ENCODE measurements at regions not wholly inside any gene's neighbourhood (a gene's known extent, or its start where the extent isn't known, plus 50 kb on each side); places are given as distances from the start of the nearest gene placed in this dataset.

DNA sequence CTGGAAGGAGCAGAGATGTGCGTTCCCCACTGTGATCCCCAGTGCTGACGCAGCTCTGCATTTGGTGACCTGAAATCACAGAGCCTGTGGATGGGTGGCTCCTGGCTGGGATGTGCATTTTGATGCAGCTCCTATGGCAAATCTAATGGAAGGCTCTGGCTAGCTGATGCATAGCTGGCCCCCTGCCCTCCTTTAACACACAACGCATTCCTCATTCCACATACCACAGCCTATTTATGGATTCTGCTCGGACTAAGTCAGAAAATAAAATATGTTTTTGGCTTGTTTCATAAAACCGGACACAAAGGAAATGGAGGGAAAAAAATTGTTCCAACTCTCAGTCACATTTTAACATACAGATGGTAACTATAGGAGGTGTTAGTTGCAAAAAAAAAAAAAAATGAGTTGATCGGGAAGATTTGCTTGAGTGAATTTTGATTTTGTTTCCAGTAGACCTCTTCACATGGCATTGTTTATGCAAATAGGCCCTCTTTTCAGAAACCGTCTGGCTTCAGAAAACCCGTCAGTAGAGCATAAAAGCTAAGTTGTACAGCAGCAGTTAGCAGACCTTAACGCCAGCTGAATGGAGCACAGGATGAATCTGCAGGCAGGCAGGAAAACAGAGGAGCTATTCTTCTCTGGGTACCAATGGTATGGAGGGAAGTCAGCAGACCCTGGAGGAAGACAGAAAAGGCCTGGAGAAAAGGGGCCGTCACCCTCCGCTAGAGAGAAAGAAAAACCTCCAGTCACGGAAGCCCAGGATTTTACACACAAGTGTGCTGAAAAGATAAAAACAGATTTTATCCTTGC, 215.4 kb downstream of the HDGFL1 start:
- Histone ChIP-seq H3K4me1 (ENCODE audit: control insufficient read depth in 2 of 2, insufficient read depth in 2 of 2, low read length in 2 of 2) (no peaks in the 10 kb centered on the region), H3K27ac (ENCODE audit: low read depth in 2 of 2, low read length in 2 of 2) (no peak overlapping the region), H3K9me3 (ENCODE audit: control insufficient read depth in 2 of 2, low read length in 2 of 2) (no peaks in the 10 kb centered on the region), H3K36me3 (ENCODE audit: control insufficient read depth in 2 of 2, insufficient read depth in 2 of 2, low read length in 2 of 2) (no peaks in the 10 kb centered on the region), H3K9ac (ENCODE audit: low read depth in 1 of 2, low read length in 2 of 2) (no peak overlapping the region), H3K27me3 (ENCODE audit: control insufficient read depth in 2 of 2, insufficient read depth in 2 of 2, low read length in 2 of 2) (no peaks in the 10 kb centered on the region), H3K4me3 (ENCODE audit: low read length in 2 of 2) (no peak overlapping the region)

DNA sequence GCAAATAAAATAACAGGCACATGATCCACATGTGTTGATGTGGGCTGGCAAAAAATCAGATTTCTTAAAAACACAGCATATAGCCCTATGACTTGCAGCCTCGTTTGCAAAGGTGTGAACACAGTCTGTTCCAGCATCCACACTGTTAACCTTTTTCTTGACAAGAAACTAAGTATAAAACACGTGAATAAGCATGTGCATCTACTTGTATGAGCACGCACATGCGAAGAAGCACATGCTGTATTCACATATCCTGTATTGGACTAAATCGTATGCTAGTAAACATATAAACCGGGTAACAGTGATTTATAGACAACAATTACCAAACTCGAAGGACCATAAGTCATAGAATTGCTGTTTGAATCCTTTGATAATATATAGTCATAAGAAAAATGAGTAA, 218.7 kb downstream of the HDGFL1 start:
- H3K27me3 ChIP-seq (ENCODE audit: control insufficient read depth in 2 of 2, insufficient read depth in 2 of 2, low read length in 2 of 2), result no peaks in the 10 kb centered on the region
- no peaks in the 10 kb centered on the region for H3K4me1 ChIP-seq (ENCODE audit: control insufficient read depth in 2 of 2, insufficient read depth in 2 of 2, low read length in 2 of 2)
- no peaks in the 10 kb centered on the region for H3K36me3 ChIP-seq (ENCODE audit: control insufficient read depth in 2 of 2, insufficient read depth in 2 of 2, low read length in 2 of 2)
- H3K27ac ChIP-seq (ENCODE audit: low read depth in 2 of 2, low read length in 2 of 2), result no peak overlapping the region
- H3K9me3 ChIP-seq (ENCODE audit: control insufficient read depth in 2 of 2, low read length in 2 of 2), result no peaks in the 10 kb centered on the region
- no peak overlapping the region for H3K4me3 ChIP-seq (ENCODE audit: low read length in 2 of 2)
- no peak overlapping the region for H3K9ac ChIP-seq (ENCODE audit: low read depth in 1 of 2, low read length in 2 of 2)

DNA sequence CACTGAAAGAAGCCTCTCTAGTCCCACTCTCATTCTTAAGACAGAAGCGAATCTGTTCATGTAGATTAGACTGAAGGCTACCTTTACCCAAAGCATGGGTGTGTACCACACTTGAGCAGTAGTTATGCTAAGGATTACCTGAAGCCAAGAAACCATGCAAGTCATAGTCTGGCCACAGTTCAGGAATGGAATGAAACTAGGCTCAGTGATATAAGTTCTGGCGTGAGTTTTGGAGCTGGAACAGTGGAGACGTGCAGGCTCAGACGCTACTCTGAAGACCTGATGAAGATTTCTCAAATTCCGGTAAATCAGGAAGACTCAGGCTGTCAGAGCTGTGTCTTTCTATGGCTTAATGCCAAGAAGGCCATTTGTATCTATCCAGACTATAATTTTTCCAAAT, 219.9 kb downstream of the HDGFL1 start:
- no peak overlapping the region for H3K4me3 ChIP-seq (ENCODE audit: low read length in 2 of 2)
- no peak overlapping the region for H3K27ac ChIP-seq (ENCODE audit: low read depth in 2 of 2, low read length in 2 of 2)
- no peak overlapping the region for H3K9ac ChIP-seq (ENCODE audit: low read depth in 1 of 2, low read length in 2 of 2)
- H3K27me3 ChIP-seq (ENCODE audit: control insufficient read depth in 2 of 2, insufficient read depth in 2 of 2, low read length in 2 of 2), result no peaks in the 10 kb centered on the region
- H3K4me1 ChIP-seq (ENCODE audit: control insufficient read depth in 2 of 2, insufficient read depth in 2 of 2, low read length in 2 of 2), result no peaks in the 10 kb centered on the region
- H3K36me3 ChIP-seq (ENCODE audit: control insufficient read depth in 2 of 2, insufficient read depth in 2 of 2, low read length in 2 of 2), result no peaks in the 10 kb centered on the region
- no peaks in the 10 kb centered on the region for H3K9me3 ChIP-seq (ENCODE audit: control insufficient read depth in 2 of 2, low read length in 2 of 2)

DNA sequence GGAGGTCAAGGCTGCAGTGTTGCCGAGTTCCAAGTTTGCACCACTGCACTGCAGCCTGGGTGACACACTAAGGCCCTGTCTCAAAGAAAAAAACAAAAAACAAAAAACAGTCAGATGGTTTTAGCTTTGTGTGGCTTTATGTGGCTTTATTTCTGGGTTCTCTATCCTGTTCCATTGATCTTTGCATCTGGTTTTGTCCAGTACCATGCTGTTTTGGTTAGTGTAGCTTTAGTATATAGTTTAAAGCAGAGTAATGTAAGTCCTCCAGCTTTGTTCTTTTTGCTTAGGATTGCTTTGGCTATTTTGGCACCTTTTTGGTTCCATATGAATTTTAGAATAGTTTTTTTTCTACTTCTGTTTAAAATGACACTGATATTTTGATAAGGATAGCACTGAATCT, 225.5 kb downstream of the HDGFL1 start:
- H3K36me3 ChIP-seq (ENCODE audit: control insufficient read depth in 2 of 2, insufficient read depth in 2 of 2, low read length in 2 of 2), result no peaks in the 10 kb centered on the region
- H3K27me3 ChIP-seq (ENCODE audit: control insufficient read depth in 2 of 2, insufficient read depth in 2 of 2, low read length in 2 of 2), result no peaks in the 10 kb centered on the region
- no peak overlapping the region for H3K27ac ChIP-seq (ENCODE audit: low read depth in 2 of 2, low read length in 2 of 2)
- no peaks in the 10 kb centered on the region for H3K9me3 ChIP-seq (ENCODE audit: control insufficient read depth in 2 of 2, low read length in 2 of 2)
- H3K4me3 ChIP-seq (ENCODE audit: low read length in 2 of 2), result no peak overlapping the region
- no peaks in the 10 kb centered on the region for H3K4me1 ChIP-seq (ENCODE audit: control insufficient read depth in 2 of 2, insufficient read depth in 2 of 2, low read length in 2 of 2)
- H3K9ac ChIP-seq (ENCODE audit: low read depth in 1 of 2, low read length in 2 of 2), result no peak overlapping the region

DNA sequence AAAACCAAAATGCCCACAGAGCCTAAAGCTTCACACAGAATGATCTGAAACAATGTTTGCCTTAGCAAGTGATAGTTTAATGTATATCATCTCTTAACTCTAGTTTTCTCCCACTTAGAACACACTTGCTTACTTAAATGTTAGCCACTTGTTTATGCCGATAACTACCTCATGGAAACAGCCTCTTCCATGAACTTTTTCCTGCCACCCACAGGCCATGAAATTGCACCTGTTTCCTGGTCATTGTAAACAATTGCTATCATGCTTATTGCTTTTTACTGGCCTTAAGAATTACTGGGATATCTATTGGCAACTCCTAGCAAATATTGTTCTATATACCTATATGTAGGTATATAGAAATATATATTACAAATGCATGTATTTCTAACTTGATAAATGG, 231.1 kb downstream of the HDGFL1 start:
- no peaks in the 10 kb centered on the region for H3K27me3 ChIP-seq (ENCODE audit: control insufficient read depth in 2 of 2, insufficient read depth in 2 of 2, low read length in 2 of 2)
- no peak overlapping the region for H3K9ac ChIP-seq (ENCODE audit: low read depth in 1 of 2, low read length in 2 of 2)
- no peaks in the 10 kb centered on the region for H3K4me1 ChIP-seq (ENCODE audit: control insufficient read depth in 2 of 2, insufficient read depth in 2 of 2, low read length in 2 of 2)
- no peak overlapping the region for H3K27ac ChIP-seq (ENCODE audit: low read depth in 2 of 2, low read length in 2 of 2)
- H3K36me3 ChIP-seq (ENCODE audit: control insufficient read depth in 2 of 2, insufficient read depth in 2 of 2, low read length in 2 of 2), result no peaks in the 10 kb centered on the region
- H3K9me3 ChIP-seq (ENCODE audit: control insufficient read depth in 2 of 2, low read length in 2 of 2), result no peaks in the 10 kb centered on the region
- no peak overlapping the region for H3K4me3 ChIP-seq (ENCODE audit: low read length in 2 of 2)

DNA sequence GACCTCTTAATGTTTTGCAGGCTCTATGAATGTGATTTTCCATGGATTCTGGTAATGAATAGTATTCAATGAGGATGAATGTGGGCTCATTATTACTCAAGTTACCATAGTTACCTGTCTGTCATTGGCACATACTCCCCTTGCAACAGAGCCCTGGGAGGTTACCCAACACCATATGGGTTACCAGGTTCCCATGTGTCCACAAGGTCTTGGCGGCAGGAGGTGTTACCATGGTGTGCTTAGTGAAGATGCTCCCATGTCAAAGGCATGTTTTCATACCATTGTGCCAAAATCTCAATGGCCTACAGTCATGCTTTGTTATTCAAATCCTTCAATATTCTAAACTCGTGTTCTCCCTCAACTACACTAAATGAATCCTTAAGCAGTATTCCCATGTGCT, 232.5 kb downstream of the HDGFL1 start:
- no peaks in the 10 kb centered on the region for H3K27me3 ChIP-seq (ENCODE audit: control insufficient read depth in 2 of 2, insufficient read depth in 2 of 2, low read length in 2 of 2)
- no peaks in the 10 kb centered on the region for H3K36me3 ChIP-seq (ENCODE audit: control insufficient read depth in 2 of 2, insufficient read depth in 2 of 2, low read length in 2 of 2)
- no peak overlapping the region for H3K4me3 ChIP-seq (ENCODE audit: low read length in 2 of 2)
- H3K9ac ChIP-seq (ENCODE audit: low read depth in 1 of 2, low read length in 2 of 2), result no peak overlapping the region
- H3K4me1 ChIP-seq (ENCODE audit: control insufficient read depth in 2 of 2, insufficient read depth in 2 of 2, low read length in 2 of 2), result no peaks in the 10 kb centered on the region
- no peak overlapping the region for H3K27ac ChIP-seq (ENCODE audit: low read depth in 2 of 2, low read length in 2 of 2)
- H3K9me3 ChIP-seq (ENCODE audit: control insufficient read depth in 2 of 2, low read length in 2 of 2), result no peaks in the 10 kb centered on the region

DNA sequence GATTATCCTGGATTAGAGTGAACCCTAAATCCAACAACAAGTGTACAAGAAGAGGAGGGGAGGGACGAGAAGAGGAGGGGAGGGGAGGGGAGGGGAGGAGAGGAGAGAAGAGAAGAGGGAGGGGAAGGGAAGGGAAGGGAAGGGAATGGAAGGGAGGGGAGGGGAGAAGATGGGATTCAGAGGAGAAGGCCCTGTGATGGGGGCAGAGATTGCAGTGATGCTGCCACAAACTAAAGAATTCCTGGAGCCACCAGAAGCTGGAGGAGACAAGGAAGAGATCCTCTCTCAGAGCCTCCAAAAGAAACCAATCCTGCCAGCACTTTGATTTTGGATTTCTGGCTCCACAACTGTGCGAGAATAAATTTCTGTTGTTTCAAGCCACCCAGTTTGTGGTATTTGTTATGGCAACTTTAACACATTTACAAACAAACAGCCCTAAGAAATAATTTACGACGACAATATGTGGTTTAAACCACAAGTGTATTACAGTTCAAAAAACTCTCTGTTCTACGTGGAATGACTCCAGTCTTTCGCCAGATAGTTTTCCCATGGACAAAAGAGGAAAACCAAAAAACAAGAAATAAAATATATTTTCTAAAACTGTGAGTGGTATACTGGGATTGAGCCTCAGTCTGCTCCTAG, 235.4 kb downstream of the HDGFL1 start:
- Histone ChIP-seq H3K27ac (ENCODE audit: low read depth in 2 of 2, low read length in 2 of 2) (no peak overlapping the region), H3K27me3 (ENCODE audit: control insufficient read depth in 2 of 2, insufficient read depth in 2 of 2, low read length in 2 of 2) (no peaks in the 10 kb centered on the region), H3K9me3 (ENCODE audit: control insufficient read depth in 2 of 2, low read length in 2 of 2) (no peaks in the 10 kb centered on the region), H3K4me1 (ENCODE audit: control insufficient read depth in 2 of 2, insufficient read depth in 2 of 2, low read length in 2 of 2) (no peaks in the 10 kb centered on the region), H3K9ac (ENCODE audit: low read depth in 1 of 2, low read length in 2 of 2) (no peak overlapping the region), H3K4me3 (ENCODE audit: low read length in 2 of 2) (no peak overlapping the region), H3K36me3 (ENCODE audit: control insufficient read depth in 2 of 2, insufficient read depth in 2 of 2, low read length in 2 of 2) (no peaks in the 10 kb centered on the region)

DNA sequence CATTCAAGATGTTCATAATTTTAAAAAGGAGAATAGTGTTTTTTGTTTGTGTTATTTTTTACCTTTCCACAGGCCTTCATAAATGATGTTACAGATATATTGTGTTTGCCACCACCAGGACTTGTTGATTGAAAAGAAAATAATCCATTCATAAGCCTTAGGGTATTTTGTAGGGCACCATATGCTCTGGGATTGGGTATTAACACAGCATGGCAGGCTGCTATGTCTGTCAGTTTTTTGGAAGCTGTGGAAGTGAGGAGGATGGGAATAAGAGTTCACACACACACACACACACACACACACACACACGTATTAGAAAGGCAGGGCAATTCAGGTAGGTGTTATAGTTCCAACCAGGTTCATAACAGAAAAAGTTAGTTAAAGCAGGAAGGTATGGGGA, 237.9 kb downstream of the HDGFL1 start:
- Histone ChIP-seq H3K36me3 (ENCODE audit: control insufficient read depth in 2 of 2, insufficient read depth in 2 of 2, low read length in 2 of 2) (no peaks in the 10 kb centered on the region), H3K27ac (ENCODE audit: low read depth in 2 of 2, low read length in 2 of 2) (no peak overlapping the region), H3K27me3 (ENCODE audit: control insufficient read depth in 2 of 2, insufficient read depth in 2 of 2, low read length in 2 of 2) (no peaks in the 10 kb centered on the region), H3K4me1 (ENCODE audit: control insufficient read depth in 2 of 2, insufficient read depth in 2 of 2, low read length in 2 of 2) (no peaks in the 10 kb centered on the region), H3K9ac (ENCODE audit: low read depth in 1 of 2, low read length in 2 of 2) (no peak overlapping the region), H3K4me3 (ENCODE audit: low read length in 2 of 2) (no peak overlapping the region), H3K9me3 (ENCODE audit: control insufficient read depth in 2 of 2, low read length in 2 of 2) (no peaks in the 10 kb centered on the region)

DNA sequence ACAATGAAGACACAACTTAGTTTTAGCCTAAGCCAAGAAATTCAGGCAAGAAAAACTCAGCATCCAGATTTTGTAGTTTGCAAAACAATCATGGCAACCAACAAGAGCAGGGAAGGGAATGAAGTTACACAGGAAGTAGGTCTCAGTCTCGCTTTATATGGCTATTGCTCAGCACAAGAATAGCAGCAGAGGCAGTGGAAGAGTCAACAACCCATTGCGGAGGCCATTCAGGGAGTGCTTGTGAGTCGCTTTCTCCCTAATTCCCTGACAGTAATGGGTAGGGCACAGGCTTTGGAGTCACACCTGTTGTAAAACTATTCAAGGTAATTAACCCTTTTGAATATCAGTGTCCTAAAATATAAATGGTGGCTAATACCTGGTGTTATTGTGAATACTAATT, 238.5 kb downstream of the HDGFL1 start:
- no peak overlapping the region for H3K4me3 ChIP-seq (ENCODE audit: low read length in 2 of 2)
- no peaks in the 10 kb centered on the region for H3K4me1 ChIP-seq (ENCODE audit: control insufficient read depth in 2 of 2, insufficient read depth in 2 of 2, low read length in 2 of 2)
- H3K27ac ChIP-seq (ENCODE audit: low read depth in 2 of 2, low read length in 2 of 2), result no peak overlapping the region
- no peaks in the 10 kb centered on the region for H3K36me3 ChIP-seq (ENCODE audit: control insufficient read depth in 2 of 2, insufficient read depth in 2 of 2, low read length in 2 of 2)
- H3K9me3 ChIP-seq (ENCODE audit: control insufficient read depth in 2 of 2, low read length in 2 of 2), result no peaks in the 10 kb centered on the region
- no peak overlapping the region for H3K9ac ChIP-seq (ENCODE audit: low read depth in 1 of 2, low read length in 2 of 2)
- no peaks in the 10 kb centered on the region for H3K27me3 ChIP-seq (ENCODE audit: control insufficient read depth in 2 of 2, insufficient read depth in 2 of 2, low read length in 2 of 2)

DNA sequence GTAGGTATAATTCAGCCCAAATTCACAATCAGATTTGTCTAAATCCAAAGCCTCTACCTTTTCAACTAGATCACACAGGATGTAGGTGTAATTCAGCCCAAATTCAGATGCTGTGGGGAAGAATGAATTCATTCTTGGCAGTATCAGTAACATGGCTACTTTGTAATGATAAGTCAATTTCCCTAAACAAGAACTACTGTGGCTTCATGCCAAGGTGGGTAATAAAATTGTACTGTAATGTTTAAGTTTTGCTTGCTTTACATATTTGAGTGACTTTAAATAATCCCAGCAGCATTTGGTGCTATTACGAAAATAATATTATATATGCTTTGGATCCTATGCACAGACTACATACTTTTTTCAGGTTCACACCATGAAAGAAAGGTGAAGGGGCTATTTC, 239.1 kb downstream of the HDGFL1 start:
- H3K27ac ChIP-seq (ENCODE audit: low read depth in 2 of 2, low read length in 2 of 2), result no peak overlapping the region
- H3K4me1 ChIP-seq (ENCODE audit: control insufficient read depth in 2 of 2, insufficient read depth in 2 of 2, low read length in 2 of 2), result no peaks in the 10 kb centered on the region
- H3K9me3 ChIP-seq (ENCODE audit: control insufficient read depth in 2 of 2, low read length in 2 of 2), result no peaks in the 10 kb centered on the region
- H3K27me3 ChIP-seq (ENCODE audit: control insufficient read depth in 2 of 2, insufficient read depth in 2 of 2, low read length in 2 of 2), result no peaks in the 10 kb centered on the region
- no peak overlapping the region for H3K9ac ChIP-seq (ENCODE audit: low read depth in 1 of 2, low read length in 2 of 2)
- no peaks in the 10 kb centered on the region for H3K36me3 ChIP-seq (ENCODE audit: control insufficient read depth in 2 of 2, insufficient read depth in 2 of 2, low read length in 2 of 2)
- no peak overlapping the region for H3K4me3 ChIP-seq (ENCODE audit: low read length in 2 of 2)
